ENCODE measurements at regions not wholly inside any gene's neighbourhood (a gene's known extent, or its start where the extent isn't known, plus 50 kb on each side); places are given as distances from the start of the nearest gene placed in this dataset.
A peak's percentile ranks its signal among the peaks of the same experiment; 100 is the strongest.
"Not testable (repeated sequence)": the region's sequence is repeated elsewhere in the genome, so short reads cannot be mapped to it uniquely, and the experiment has no call there.

GRCh38 chr6:67952121-67952520, 683.0 kb upstream of the ADGRB3 start:
- Histone ChIP-seq H3K4me2 (ENCODE audit: low read length) (no peak overlapping the region), H3K9me2 (replicated peaks; ENCODE audit: low read length) (no peaks in the 10 kb centered on the region), H3K4me1 (ENCODE audit: insufficient read depth, low read length) (no peaks in the 10 kb centered on the region), H3K4me3 (ENCODE audit: low read length) (no peak overlapping the region), H3F3A (ENCODE audit: low read length, unreplicated experiment) (no peaks in the 10 kb centered on the region), H3K79me2 (ENCODE audit: low read length) (no peaks in the 10 kb centered on the region), H3K9me3 (ENCODE audit: low read length) (no peaks in the 10 kb centered on the region), H4K20me1 (ENCODE audit: low read length) (no peaks in the 10 kb centered on the region), H3K9ac (ENCODE audit: low read length) (no peak overlapping the region), H2AFZ (ENCODE audit: low read length) (no peak overlapping the region), H3K36me3 (ENCODE audit: low read depth, low read length) (no peaks in the 10 kb centered on the region), H3K27ac (ENCODE audit: low read length) (no peak overlapping the region), H3K27me3 (ENCODE audit: low read length) (no peaks in the 10 kb centered on the region)
- intact Hi-C loops (cut with micrococcal nuclease) = no loop called here
- ChIA-PET POLR2A (ENCODE audit: unreplicated experiment) (no interaction called here), CTCF (interaction anchor here (0.6 kb wide), 1 partner anchor 589 kb away, joined by 4 read pairs; no protein-coding TSS in a partner anchor)
- ATAC-seq = peak; percentile 82
- peak; percentile 7 for DNase-seq
- no peak for TF ChIP-seq EZH2phosphoT487 (IDR thresholded peaks at IDR 0.05; ENCODE audit: borderline replicate concordance, low read length)
- TF ChIP-seq EZH2 (IDR thresholded peaks at IDR 0.05; ENCODE audit: low read length, unreplicated experiment) = no peak
- BruUV-seq (replicated peaks) = no TSS peak

GRCh38 chr6:67947762-67948161, 687.3 kb upstream of the ADGRB3 start:
- intact Hi-C loops (cut with micrococcal nuclease); H3K9me2 ChIP-seq (replicated peaks; ENCODE audit: low read length); H3K27ac ChIP-seq (ENCODE audit: low read length); CTCF ChIA-PET; H3K27me3 ChIP-seq (ENCODE audit: low read length); H3K79me2 ChIP-seq (ENCODE audit: low read length); H3K9me3 ChIP-seq (ENCODE audit: low read length); POLR2A ChIA-PET (ENCODE audit: unreplicated experiment); BruUV-seq (replicated peaks); H3K4me3 ChIP-seq (ENCODE audit: low read length); ATAC-seq; H3F3A ChIP-seq (ENCODE audit: low read length, unreplicated experiment); H4K20me1 ChIP-seq (ENCODE audit: low read length); H3K4me1 ChIP-seq (ENCODE audit: insufficient read depth, low read length); DNase-seq; H3K4me2 ChIP-seq (ENCODE audit: low read length); H2AFZ ChIP-seq (ENCODE audit: low read length); H3K36me3 ChIP-seq (ENCODE audit: low read depth, low read length); H3K9ac ChIP-seq (ENCODE audit: low read length): not testable (repeated sequence)

- Histone ChIP-seq H3K9me2 (replicated peaks; ENCODE audit: low read length) (no peaks in the 10 kb centered on the region), H3K4me3 (ENCODE audit: low read length) (no peak overlapping the region), H4K20me1 (ENCODE audit: low read length) (no peaks in the 10 kb centered on the region), H3K4me2 (ENCODE audit: low read length) (no peak overlapping the region), H3K79me2 (ENCODE audit: low read length) (no peaks in the 10 kb centered on the region), H3K9me3 (ENCODE audit: low read length) (no peaks in the 10 kb centered on the region), H3K9ac (ENCODE audit: low read length) (no peak overlapping the region), H3K4me1 (ENCODE audit: insufficient read depth, low read length) (no peaks in the 10 kb centered on the region), H3F3A (ENCODE audit: low read length, unreplicated experiment) (no peaks in the 10 kb centered on the region), H3K27me3 (ENCODE audit: low read length) (no peaks in the 10 kb centered on the region), H2AFZ (ENCODE audit: low read length) (no peak overlapping the region), H3K36me3 (ENCODE audit: low read depth, low read length) (no peaks in the 10 kb centered on the region), H3K27ac (ENCODE audit: low read length) (no peak overlapping the region)
- TF ChIP-seq CTCF (conservative IDR thresholded peaks at IDR 0.05; ENCODE audit: low read depth, low read length) (no peak), EZH2 (IDR thresholded peaks at IDR 0.05; ENCODE audit: low read length, unreplicated experiment) (no peak), EZH2phosphoT487 (IDR thresholded peaks at IDR 0.05; ENCODE audit: borderline replicate concordance, low read length) (no peak)
- ChIA-PET CTCF (no interaction called here), POLR2A (ENCODE audit: unreplicated experiment) (no interaction called here)
- ATAC-seq (no peak), DNase-seq (no peak)
- intact Hi-C loops (cut with micrococcal nuclease) = no loop called here
- no TSS peak for BruUV-seq (replicated peaks)
Observed at GRCh38 chr6:67935976-67936477, 699.1 kb upstream of the ADGRB3 start.

- ATAC-seq = peak; percentile 42; the same call in 1 of the 2 replicates
- H3K79me2 ChIP-seq (ENCODE audit: low read length) = no peaks in the 10 kb centered on the region
- intact Hi-C loops (cut with micrococcal nuclease) = no loop called here
- H3K9me3 ChIP-seq (ENCODE audit: low read length) = no peaks in the 10 kb centered on the region
- H3K4me3 ChIP-seq (ENCODE audit: low read length) = no peak overlapping the region
- H3K4me2 ChIP-seq (ENCODE audit: low read length) = no peak overlapping the region
- H4K20me1 ChIP-seq (ENCODE audit: low read length) = no peaks in the 10 kb centered on the region
- TF ChIP-seq EZH2phosphoT487 (IDR thresholded peaks at IDR 0.05; ENCODE audit: borderline replicate concordance, low read length) (no peak), CTCF (conservative IDR thresholded peaks at IDR 0.05; ENCODE audit: low read depth, low read length) (peak; percentile 38; the same call in 1 of the 2 replicates), EZH2 (IDR thresholded peaks at IDR 0.05; ENCODE audit: low read length, unreplicated experiment) (no peak)
- H3K27ac ChIP-seq (ENCODE audit: low read length) = no peak overlapping the region
- ChIA-PET POLR2A (ENCODE audit: unreplicated experiment) (no interaction called here), CTCF (interaction anchor here (1.2 kb wide), 1 partner anchor 380 kb away, joined by 3 read pairs; no protein-coding TSS in a partner anchor)
- peak; percentile 13 for DNase-seq
- H3K9ac ChIP-seq (ENCODE audit: low read length) = no peak overlapping the region
- no peaks in the 10 kb centered on the region for H3F3A ChIP-seq (ENCODE audit: low read length, unreplicated experiment)
- BruUV-seq (replicated peaks) = no TSS peak
- no peak overlapping the region for H2AFZ ChIP-seq (ENCODE audit: low read length)
- H3K9me2 ChIP-seq (replicated peaks; ENCODE audit: low read length) = no peaks in the 10 kb centered on the region
- H3K27me3 ChIP-seq (ENCODE audit: low read length) = no peaks in the 10 kb centered on the region
- no peaks in the 10 kb centered on the region for H3K36me3 ChIP-seq (ENCODE audit: low read depth, low read length)
- H3K4me1 ChIP-seq (ENCODE audit: insufficient read depth, low read length) = no peaks in the 10 kb centered on the region
Observed at GRCh38 chr6:67933278-67933677, 701.8 kb upstream of the ADGRB3 start.

GRCh38 chr6:67922588-67922987, 712.5 kb upstream of the ADGRB3 start:
- H3K9me2 ChIP-seq (replicated peaks; ENCODE audit: low read length); H3K36me3 ChIP-seq (ENCODE audit: low read depth, low read length); H3K9me3 ChIP-seq (ENCODE audit: low read length); H4K20me1 ChIP-seq (ENCODE audit: low read length); H3K4me3 ChIP-seq (ENCODE audit: low read length); H3K4me2 ChIP-seq (ENCODE audit: low read length); H3K27me3 ChIP-seq (ENCODE audit: low read length); intact Hi-C loops (cut with micrococcal nuclease); H3K9ac ChIP-seq (ENCODE audit: low read length); H2AFZ ChIP-seq (ENCODE audit: low read length); ATAC-seq; H3K4me1 ChIP-seq (ENCODE audit: insufficient read depth, low read length); POLR2A ChIA-PET (ENCODE audit: unreplicated experiment); CTCF ChIA-PET; H3F3A ChIP-seq (ENCODE audit: low read length, unreplicated experiment); DNase-seq; H3K79me2 ChIP-seq (ENCODE audit: low read length); H3K27ac ChIP-seq (ENCODE audit: low read length); BruUV-seq (replicated peaks): not testable (repeated sequence)
